ENCODE measurements at regions not wholly inside any gene's neighbourhood (a gene's known extent, or its start where the extent isn't known, plus 50 kb on each side); places are given as distances from the start of the nearest gene placed in this dataset.

DNA sequence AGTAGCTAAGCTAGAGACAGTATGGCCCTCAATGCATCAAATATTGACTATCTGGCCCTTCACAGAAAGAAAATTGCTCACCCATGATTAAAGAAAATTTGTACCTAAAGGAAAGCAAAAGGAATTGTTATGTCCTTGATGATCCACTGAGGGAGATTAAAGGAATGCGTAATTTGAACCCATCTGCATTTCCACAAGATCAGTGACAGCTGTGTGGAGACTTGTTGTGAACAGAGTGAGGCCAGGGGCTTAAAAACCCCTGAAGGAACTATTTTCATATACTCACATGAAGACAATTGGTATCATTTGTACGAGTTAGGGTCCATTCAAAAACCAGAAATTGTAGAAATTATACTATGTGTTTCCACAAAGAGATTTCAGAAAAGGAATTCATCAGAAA, 1908.1 kb upstream of the SEL1L start:
- TF ChIP-seq CTCF (IDR thresholded peaks at IDR 0.05) (no peak), SIN3A (IDR thresholded peaks at IDR 0.05; ENCODE audit: borderline replicate concordance, insufficient read depth, low read depth, low read length) (no peak), TCF7L2 (IDR thresholded peaks at IDR 0.05; ENCODE audit: low read depth, low read length) (no peak)
- TF ChIP-seq, protein P1, sequence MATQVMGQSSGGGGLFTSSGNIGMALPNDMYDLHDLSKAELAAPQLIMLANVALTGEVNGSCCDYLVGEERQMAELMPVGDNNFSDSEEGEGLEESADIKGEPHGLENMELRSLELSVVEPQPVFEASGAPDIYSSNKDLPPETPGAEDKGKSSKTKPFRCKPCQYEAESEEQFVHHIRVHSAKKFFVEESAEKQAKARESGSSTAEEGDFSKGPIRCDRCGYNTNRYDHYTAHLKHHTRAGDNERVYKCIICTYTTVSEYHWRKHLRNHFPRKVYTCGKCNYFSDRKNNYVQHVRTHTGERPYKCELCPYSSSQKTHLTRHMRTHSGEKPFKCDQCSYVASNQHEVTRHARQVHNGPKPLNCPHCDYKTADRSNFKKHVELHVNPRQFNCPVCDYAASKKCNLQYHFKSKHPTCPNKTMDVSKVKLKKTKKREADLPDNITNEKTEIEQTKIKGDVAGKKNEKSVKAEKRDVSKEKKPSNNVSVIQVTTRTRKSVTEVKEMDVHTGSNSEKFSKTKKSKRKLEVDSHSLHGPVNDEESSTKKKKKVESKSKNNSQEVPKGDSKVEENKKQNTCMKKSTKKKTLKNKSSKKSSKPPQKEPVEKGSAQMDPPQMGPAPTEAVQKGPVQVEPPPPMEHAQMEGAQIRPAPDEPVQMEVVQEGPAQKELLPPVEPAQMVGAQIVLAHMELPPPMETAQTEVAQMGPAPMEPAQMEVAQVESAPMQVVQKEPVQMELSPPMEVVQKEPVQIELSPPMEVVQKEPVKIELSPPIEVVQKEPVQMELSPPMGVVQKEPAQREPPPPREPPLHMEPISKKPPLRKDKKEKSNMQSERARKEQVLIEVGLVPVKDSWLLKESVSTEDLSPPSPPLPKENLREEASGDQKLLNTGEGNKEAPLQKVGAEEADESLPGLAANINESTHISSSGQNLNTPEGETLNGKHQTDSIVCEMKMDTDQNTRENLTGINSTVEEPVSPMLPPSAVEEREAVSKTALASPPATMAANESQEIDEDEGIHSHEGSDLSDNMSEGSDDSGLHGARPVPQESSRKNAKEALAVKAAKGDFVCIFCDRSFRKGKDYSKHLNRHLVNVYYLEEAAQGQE (IDR thresholded peaks at IDR 0.05; ENCODE audit: insufficient read depth in 1 of 2, low read depth in 2 of 2, low read length in 1 of 2) = no peak
